GM23338 (cell line): ENCODE measurements at regions not wholly inside any gene's neighbourhood (a gene's known extent, or its start where the extent isn't known, plus 50 kb on each side); places are given as distances from the start of the nearest gene placed in this dataset.

Experiments
- ATAC-seq: fragments of 200-7000 bp; cut with Tn5 transposase; 3 replicates; pipeline ENCODE4 v1.9.1; 2020
- DNase-seq: peaks from one replicate; pipeline ENCODE4 v3.0.0-alpha.2; 2015; ENCODE audit warnings: low spot score
- H2AFZ ChIP-seq: fragments of 200-600 bp; sonication (generic); 2 replicates; pipeline ENCODE4 v1.8.0; 2016; ENCODE audit warnings: antibody characterized with exemption, mild to moderate bottlenecking, moderate library complexity
- H3F3A ChIP-seq: fragments of 200-600 bp; sonication (generic); replicated peaks from 2 replicates; pipeline ENCODE4 v1.8.0; 2017; ENCODE audit warnings: antibody characterized with exemption, mixed run types, low read depth
- H3K27ac ChIP-seq: fragments of 200-600 bp; sonication (generic); 2 replicates; pipeline ENCODE4 v1.6.1; 2016; ENCODE audit warnings: low read depth
- H3K27me3 ChIP-seq: fragments of 200-600 bp; sonication (generic); 2 replicates; pipeline ENCODE4 v1.8.0; 2016; ENCODE audit warnings: mild to moderate bottlenecking, mixed run types, moderate library complexity; ENCODE audit not compliant: insufficient read depth
- H3K36me3 ChIP-seq: fragments of 200-600 bp; sonication (generic); 2 replicates; pipeline ENCODE4 v1.8.0; 2016; ENCODE audit warnings: mild to moderate bottlenecking; ENCODE audit not compliant: insufficient read depth
- H3K4me1 ChIP-seq: fragments of 200-600 bp; sonication (generic); 2 replicates; pipeline ENCODE4 v1.8.0; 2016; ENCODE audit warnings: mild to moderate bottlenecking, moderate library complexity; ENCODE audit not compliant: insufficient read depth
- H3K4me2 ChIP-seq: fragments of 200-600 bp; sonication (generic); 2 replicates; pipeline ENCODE4 v1.7.1; 2017; ENCODE audit warnings: mixed run types
- H3K4me3 ChIP-seq: fragments of 200-600 bp; sonication (generic); 2 replicates; pipeline ENCODE4 v1.6.1; 2016; ENCODE audit warnings: mixed run types
- H3K79me2 ChIP-seq: fragments of 200-600 bp; sonication (generic); replicated peaks from 2 replicates; pipeline ENCODE4 v1.8.0; 2017; ENCODE audit warnings: mild to moderate bottlenecking; ENCODE audit not compliant: insufficient read depth
- H3K9me2 ChIP-seq: fragments of 200-600 bp; sonication (generic); 2 replicates; pipeline ENCODE4 v1.8.0; 2017; ENCODE audit not compliant: insufficient read depth
- H4K20me1 ChIP-seq: fragments of 200-600 bp; sonication (generic); replicated peaks from 2 replicates; pipeline ENCODE4 v1.8.0; 2017; ENCODE audit warnings: mild to moderate bottlenecking; ENCODE audit not compliant: insufficient read depth
- H3K27ac Mint-ChIP-seq: 2 replicates; pipeline ENCODE4 v1.8.0; 2020; ENCODE audit warnings: inconsistent platforms, mild to moderate bottlenecking, moderate library complexity, mixed read lengths
- H3K27me3 Mint-ChIP-seq: 3 replicates; pipeline ENCODE4 v1.8.0; 2022; ENCODE audit warnings: low read depth, mild to moderate bottlenecking, moderate library complexity, mixed read lengths, inconsistent platforms; ENCODE audit not compliant: insufficient read depth, poor library complexity
- H3K36me3 Mint-ChIP-seq: 3 replicates; pipeline ENCODE4 v1.8.0; 2021; ENCODE audit warnings: low read depth, mild to moderate bottlenecking, inconsistent platforms, moderate library complexity, mixed read lengths
- H3K4me1 Mint-ChIP-seq: 3 replicates; pipeline ENCODE4 v1.8.0; 2020; ENCODE audit warnings: mild to moderate bottlenecking, inconsistent platforms, mixed read lengths
- H3K4me3 Mint-ChIP-seq: 3 replicates; pipeline ENCODE4 v1.8.0; 2021; ENCODE audit warnings: moderate library complexity, mild to moderate bottlenecking, inconsistent platforms, mixed read lengths
- H3K9me3 Mint-ChIP-seq: 3 replicates; pipeline ENCODE4 v1.8.0; 2020; ENCODE audit warnings: moderate library complexity, mild to moderate bottlenecking, inconsistent platforms, mixed read lengths
- CREB1 ChIP-seq: fragments of 250-450 bp; sonication (Bioruptor Pico); IDR thresholded peaks from 2 replicates; pipeline ENCODE4 v1.5.0; 2020; ENCODE audit warnings: low read depth, mild to moderate bottlenecking, moderate library complexity
- CTCF ChIP-seq, 2 experiments: fragments of 200-600 bp in 1 of 2; sonication (generic) in 1 of 2; conservative IDR thresholded peaks; 2 replicates each; pipeline versions ENCODE4 v1.5.1 to v1.6.1; 2016 to 2017; ENCODE audit warnings: antibody characterized with exemption in 2 of 2, low read depth in 2 of 2, mild to moderate bottlenecking in 2 of 2, moderate library complexity in 1 of 2
- EZH2 ChIP-seq: fragments of 200-600 bp; sonication (generic); IDR thresholded peaks from one replicate; pipeline ENCODE4 v1.8.0; 2017; ENCODE audit warnings: antibody characterized with exemption, mild to moderate bottlenecking, low read depth; ENCODE audit not compliant: unreplicated experiment
- EZH2phosphoT487 ChIP-seq: fragments of 200-600 bp; sonication (generic); IDR thresholded peaks from one replicate; pipeline ENCODE4 v1.8.1; 2018; ENCODE audit warnings: antibody characterized with exemption; ENCODE audit not compliant: unreplicated experiment
- NANOG ChIP-seq: IDR thresholded peaks from 2 replicates; pipeline ENCODE4 v1.6.1; 2016; ENCODE audit warnings: antibody characterized with exemption, borderline replicate concordance
- STAT1 ChIP-seq: IDR thresholded peaks from one replicate; pipeline ENCODE4 v1.6.1; 2016; ENCODE audit warnings: antibody characterized with exemption; ENCODE audit not compliant: unreplicated experiment
- ZNF114 ChIP-seq: fragments of 250-450 bp; sonication (Bioruptor Pico); IDR thresholded peaks from 2 replicates; pipeline ENCODE4 v1.5.0; 2020; ENCODE audit warnings: mild to moderate bottlenecking, moderate library complexity
- TF ChIP-seq, protein P1 (sequence below): IDR thresholded peaks from one replicate; pipeline ENCODE4 v1.6.1; 2018; ENCODE audit warnings: antibody characterized with exemption; ENCODE audit not compliant: unreplicated experiment

GRCh38 chr10:83045731-83046130 lies 1093.6 kb upstream of the GHITM start:
- H3K4me2 ChIP-seq = no peak overlapping the region
- 0 out of 2 replicates have a peak, but pooled peaks cover 4% of the 10 kb centered on the region for H3K9me2 ChIP-seq
- Mint-ChIP-seq H3K27me3 (no peaks in the 10 kb centered on the region), H3K9me3 (no peaks in the 10 kb centered on the region), H3K27ac (no peak overlapping the region), H3K4me3 (no peak overlapping the region), H3K4me1 (no peaks in the 10 kb centered on the region), H3K36me3 (no peaks in the 10 kb centered on the region)
- TF ChIP-seq, protein P1, sequence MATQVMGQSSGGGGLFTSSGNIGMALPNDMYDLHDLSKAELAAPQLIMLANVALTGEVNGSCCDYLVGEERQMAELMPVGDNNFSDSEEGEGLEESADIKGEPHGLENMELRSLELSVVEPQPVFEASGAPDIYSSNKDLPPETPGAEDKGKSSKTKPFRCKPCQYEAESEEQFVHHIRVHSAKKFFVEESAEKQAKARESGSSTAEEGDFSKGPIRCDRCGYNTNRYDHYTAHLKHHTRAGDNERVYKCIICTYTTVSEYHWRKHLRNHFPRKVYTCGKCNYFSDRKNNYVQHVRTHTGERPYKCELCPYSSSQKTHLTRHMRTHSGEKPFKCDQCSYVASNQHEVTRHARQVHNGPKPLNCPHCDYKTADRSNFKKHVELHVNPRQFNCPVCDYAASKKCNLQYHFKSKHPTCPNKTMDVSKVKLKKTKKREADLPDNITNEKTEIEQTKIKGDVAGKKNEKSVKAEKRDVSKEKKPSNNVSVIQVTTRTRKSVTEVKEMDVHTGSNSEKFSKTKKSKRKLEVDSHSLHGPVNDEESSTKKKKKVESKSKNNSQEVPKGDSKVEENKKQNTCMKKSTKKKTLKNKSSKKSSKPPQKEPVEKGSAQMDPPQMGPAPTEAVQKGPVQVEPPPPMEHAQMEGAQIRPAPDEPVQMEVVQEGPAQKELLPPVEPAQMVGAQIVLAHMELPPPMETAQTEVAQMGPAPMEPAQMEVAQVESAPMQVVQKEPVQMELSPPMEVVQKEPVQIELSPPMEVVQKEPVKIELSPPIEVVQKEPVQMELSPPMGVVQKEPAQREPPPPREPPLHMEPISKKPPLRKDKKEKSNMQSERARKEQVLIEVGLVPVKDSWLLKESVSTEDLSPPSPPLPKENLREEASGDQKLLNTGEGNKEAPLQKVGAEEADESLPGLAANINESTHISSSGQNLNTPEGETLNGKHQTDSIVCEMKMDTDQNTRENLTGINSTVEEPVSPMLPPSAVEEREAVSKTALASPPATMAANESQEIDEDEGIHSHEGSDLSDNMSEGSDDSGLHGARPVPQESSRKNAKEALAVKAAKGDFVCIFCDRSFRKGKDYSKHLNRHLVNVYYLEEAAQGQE = no peak
- no peak for TF ChIP-seq NANOG
- no peak for TF ChIP-seq CREB1 (CRISPR knock-in tag)
- no peak for TF ChIP-seq CTCF (conservative IDR thresholded peaks at IDR 0.05; ENCODE audit: low read depth in 2 of 2)
- TF ChIP-seq EZH2phosphoT487 = no peak
- no peak for TF ChIP-seq ZNF114 (CRISPR knock-in tag)
- no peak for TF ChIP-seq STAT1
- H3K4me3 ChIP-seq = no peak overlapping the region
- no peak overlapping the region for H3K27ac ChIP-seq
- H3K4me1 ChIP-seq = no peaks in the 10 kb centered on the region
- H3F3A ChIP-seq = no peaks in the 10 kb centered on the region
- ATAC-seq (no peak), DNase-seq (no peak)
- H2AFZ ChIP-seq = 0 out of 2 replicates have a peak overlapping the region, but pooled peaks have one; percentile 30
- no peaks in the 10 kb centered on the region for H4K20me1 ChIP-seq
- no peaks in the 10 kb centered on the region for H3K27me3 ChIP-seq
- no peaks in the 10 kb centered on the region for H3K79me2 ChIP-seq
- no peaks in the 10 kb centered on the region for H3K36me3 ChIP-seq

DNA sequence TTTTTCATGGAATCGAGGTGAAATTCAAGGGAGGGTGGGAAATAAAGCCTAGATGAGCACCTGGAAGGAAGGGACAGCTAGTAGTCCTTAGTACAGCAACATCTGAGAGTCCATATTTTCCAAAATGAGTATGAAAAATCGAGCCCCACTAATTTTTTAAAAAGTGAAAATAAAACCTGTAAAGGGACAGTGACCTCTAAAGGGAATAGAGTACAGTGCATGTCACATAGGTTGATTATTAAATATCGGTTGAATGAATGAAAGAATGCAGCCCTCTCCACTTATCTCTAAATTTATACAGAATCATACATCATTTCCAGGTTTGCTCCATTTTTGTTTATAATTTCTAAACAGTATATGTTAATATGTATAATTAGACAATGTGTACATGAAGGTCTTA lies 1088.5 kb upstream of the GHITM start:
- no peak overlapping the region for H3K27ac Mint-ChIP-seq
- ATAC-seq (no peak), DNase-seq (no peak)
- no peaks in the 10 kb centered on the region for H3K36me3 ChIP-seq
- no peak overlapping the region for H3K4me3 Mint-ChIP-seq
- H4K20me1 ChIP-seq = no peaks in the 10 kb centered on the region
- H3K4me1 ChIP-seq = peaks cover 11% of the 10 kb centered on the region; the same call in 1 of the 2 replicates
- H3K9me2 ChIP-seq = 0 out of 2 replicates have a peak, but pooled peaks cover 4% of the 10 kb centered on the region
- no peaks in the 10 kb centered on the region for H3K27me3 ChIP-seq
- H2AFZ ChIP-seq = no peak overlapping the region
- no peaks in the 10 kb centered on the region; the same call in 2 of the 3 replicates for H3K9me3 Mint-ChIP-seq
- no peak overlapping the region for H3K4me3 ChIP-seq
- peaks cover 13% of the 10 kb centered on the region for H3K4me1 Mint-ChIP-seq
- H3K79me2 ChIP-seq = no peaks in the 10 kb centered on the region
- 0 out of 4 replicates have a peak, but pooled peaks of 1 of the 2 experiments have one; percentile 16 for TF ChIP-seq CTCF (conservative IDR thresholded peaks at IDR 0.05; ENCODE audit: low read depth in 2 of 2)
- no peak for TF ChIP-seq EZH2
- no peaks in the 10 kb centered on the region for H3K36me3 Mint-ChIP-seq
- H3F3A ChIP-seq = no peaks in the 10 kb centered on the region
- no peak overlapping the region for H3K4me2 ChIP-seq
- H3K27me3 Mint-ChIP-seq = no peaks in the 10 kb centered on the region
- no peak overlapping the region for H3K27ac ChIP-seq
